ENCODE measurements at regions not wholly inside any gene's neighbourhood (a gene's known extent, or its start where the extent isn't known, plus 50 kb on each side); places are given as distances from the start of the nearest gene placed in this dataset.
"Not testable (repeated sequence)": the region's sequence is repeated elsewhere in the genome, so short reads cannot be mapped to it uniquely, and the experiment has no call there.

DNA sequence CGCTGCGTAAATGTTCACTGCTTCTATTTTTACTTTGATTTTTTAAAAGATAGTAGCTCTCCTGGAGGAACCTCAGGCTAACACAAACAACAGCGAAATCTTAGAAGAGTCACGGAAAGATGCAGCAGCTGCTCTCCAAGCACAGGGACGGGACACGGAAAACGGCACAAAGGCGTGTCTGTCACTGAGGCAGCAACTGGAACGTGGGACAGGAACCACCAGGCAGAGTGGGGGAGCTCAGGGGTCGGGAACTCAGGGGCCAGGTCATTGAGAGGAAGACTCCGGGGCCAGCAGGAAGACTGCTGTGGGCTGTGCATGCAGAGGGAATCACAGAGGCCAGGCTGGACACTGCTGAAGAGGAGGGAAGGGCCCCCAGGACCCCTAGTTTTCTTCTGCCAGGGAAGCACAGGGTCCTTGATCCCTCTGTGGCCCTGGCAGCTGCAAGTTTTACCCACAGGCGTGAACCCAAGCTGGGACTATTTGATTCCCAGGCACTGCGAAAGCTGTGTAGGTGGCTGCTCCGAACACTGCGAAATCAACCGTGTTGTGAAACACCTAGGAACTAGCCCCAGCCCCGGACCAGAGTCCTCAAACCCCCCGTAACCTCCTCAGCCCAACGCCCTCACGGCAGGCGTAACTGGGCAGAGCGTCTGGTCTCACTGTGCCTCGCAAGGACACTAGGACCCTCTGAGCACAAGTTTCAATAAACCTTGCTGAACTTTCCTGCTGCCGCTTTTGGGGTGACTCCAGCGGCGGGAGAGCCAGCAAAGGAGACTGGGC, 263.0 kb downstream of the EIPR1 start:
- no peak for DNase-seq

DNA sequence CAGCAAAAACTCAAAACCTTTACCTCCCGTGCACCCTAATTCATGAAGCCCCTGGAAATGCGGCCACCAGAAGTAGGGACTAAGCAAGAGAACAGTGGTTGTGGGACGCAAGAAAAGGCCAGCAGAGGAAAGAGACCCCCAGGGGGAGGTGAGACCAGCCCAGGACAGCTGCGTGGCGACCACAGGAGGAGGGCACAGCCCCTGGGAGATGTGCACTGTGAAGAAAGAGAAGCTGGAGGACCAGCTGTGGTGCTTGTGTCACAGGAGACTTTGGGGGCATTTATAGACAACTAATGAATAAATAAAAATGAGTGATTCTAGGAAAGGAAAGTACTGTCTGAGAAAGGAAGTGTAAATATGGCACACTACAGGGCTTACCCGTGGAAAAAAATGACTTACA, 263.8 kb downstream of the EIPR1 start:
- no peak for DNase-seq

DNA sequence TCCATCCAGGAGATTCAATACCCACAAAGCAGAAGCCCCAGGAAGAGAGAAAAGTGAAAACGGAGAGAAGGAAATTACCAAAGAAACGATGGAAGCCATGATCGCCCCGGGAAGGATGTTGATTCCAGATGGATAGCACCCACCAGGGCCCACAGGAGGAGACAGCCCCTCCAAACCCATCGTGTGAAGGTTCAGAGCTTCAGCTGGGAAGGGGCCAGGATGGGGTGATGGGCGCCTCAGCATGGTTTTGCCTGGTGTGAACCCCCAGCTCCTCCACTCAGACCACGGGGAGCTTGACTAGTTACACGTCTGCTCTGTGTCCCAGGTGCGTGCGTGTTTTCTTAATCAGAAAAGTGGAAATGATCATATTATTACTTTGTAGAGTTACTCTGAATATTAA, 264.5 kb downstream of the EIPR1 start:
- DNase-seq, result no peak

DNA sequence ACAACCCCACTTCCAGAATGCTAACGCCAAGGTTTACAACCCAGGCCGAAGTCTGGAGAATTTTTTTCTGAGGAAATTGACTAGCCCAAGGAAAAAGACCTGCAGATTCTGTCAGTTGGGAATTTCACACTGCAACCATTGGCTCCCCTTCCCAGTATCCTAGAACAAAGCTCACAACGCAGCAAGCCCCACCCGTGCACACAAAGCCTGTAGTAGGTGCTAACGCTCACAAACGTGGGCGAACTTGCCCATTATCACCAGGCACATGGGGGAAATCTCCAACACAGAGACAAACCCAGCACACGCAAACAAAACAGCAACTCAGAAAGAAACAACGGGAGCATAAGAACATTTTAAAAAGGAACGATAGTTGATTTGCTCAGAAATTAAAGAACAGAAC, 265.1 kb downstream of the EIPR1 start:
- DNase-seq, result no peak

DNA sequence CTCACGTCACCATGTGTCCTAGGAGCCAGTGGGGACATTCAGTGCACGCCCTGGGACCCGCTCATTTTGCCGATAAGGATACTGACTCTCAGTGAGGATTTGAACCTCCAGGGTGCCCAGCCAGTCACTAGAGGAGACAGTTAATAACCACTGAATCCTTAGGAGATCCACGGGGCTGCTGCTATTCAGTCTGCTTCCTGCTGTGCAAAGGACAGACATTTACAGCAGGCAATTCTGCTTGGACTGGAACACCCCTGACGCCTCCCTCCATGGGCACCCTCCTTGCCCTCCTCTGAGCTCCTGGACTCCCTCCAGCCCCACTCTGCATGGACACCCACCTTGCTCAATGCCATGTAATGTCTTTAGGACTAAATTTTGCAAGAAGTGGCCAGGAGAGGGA, 265.5 kb downstream of the EIPR1 start:
- no peak for DNase-seq

DNA sequence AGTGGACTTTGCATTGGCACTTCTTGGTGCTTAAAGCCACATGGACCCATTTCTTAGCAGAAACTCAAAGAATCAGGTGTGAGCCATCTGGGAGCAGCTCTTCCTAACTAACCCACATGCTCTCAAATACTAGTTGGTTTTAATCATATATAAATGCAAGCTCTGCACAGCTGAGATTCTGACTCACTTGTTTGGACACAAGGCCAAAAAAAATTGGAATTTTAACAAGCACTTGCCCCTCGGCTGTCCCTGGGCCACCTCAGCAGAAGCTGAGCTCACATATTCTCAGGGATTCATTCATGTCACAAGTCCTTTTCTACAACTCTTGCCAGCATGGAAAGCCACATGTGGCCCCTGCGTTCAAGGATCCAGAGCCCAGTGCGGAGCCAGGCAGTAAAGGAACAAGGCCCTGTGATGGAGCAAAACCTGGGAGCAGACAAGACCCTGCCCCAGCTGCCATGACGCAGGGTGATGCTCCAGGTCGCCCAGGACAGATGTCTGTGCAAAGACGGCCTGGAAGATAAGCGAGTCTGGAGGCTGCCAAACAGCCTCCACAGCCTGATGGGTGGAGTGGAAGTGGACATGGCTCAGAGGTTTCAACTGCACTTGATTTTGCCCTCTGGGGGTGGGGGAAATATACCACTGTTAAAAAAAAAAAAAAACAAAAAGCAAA, 266.5 kb downstream of the EIPR1 start:
- DNase-seq, result no peak

DNA sequence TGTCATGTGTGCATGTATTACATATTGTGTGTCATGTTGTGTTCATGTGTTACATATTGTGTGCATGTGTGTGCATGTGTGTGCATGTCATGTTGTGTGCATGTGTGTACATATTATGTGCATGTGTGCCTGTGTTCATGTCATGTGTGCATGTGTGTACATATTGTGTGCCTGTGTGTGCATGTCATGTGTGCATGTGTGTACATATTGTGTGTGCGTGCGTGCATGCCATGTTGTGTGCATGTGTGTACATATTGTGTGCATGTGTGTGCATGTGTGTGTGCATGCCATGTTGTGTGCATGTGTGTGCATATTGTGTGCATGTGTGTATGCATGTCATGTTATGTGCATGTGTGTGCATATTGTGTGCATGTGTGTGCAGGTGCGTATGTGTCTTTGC, 267.1 kb downstream of the EIPR1 start:
- DNase-seq, result no peak

DNA sequence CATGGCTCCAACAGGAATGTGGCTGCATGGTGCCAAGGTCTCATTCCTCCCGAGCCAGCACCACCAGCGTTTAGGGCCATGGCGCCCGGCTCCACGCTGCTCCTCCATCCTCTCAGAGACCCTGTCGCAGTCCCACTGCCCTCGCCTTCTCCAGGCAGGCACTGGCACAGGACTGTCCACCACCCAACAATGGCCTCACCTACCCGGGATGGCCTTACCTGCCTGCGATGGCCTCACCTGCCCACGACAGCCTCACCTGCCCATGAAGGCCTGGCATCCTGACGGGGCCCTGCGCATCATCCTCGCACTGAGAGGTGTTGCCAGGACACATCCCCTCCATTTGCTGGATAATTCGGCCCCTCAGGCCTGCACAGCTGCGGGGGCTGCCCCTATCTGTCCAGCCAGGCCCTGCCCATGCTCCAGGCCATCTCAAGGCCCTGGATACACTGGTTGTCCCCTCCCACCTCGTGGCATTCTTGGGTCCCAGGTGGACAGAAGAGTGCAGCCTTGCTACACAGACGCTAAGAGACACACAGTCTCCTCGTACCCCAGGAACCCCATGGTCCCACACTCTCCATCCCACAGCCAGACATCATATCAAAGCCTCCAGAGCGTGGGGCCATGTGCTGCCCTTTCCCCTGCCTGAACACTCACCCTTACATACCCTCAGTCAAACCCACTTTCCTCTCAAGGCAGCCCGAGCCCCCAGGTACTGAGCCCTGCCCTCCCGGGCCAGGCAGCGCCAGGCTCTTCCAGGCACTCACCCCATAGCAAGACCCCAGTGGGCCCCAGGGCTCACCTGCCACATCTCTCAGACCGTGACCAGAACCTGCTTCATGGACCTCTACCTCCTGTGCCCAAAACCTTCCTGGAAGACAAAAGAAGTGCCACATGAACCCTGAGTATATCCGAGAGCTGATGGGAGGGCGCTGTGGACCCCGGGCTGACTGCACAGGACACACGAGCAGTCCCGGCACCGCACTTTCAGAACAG, 268.6 kb downstream of the EIPR1 start:
- DNase-seq, result no peak

DNA sequence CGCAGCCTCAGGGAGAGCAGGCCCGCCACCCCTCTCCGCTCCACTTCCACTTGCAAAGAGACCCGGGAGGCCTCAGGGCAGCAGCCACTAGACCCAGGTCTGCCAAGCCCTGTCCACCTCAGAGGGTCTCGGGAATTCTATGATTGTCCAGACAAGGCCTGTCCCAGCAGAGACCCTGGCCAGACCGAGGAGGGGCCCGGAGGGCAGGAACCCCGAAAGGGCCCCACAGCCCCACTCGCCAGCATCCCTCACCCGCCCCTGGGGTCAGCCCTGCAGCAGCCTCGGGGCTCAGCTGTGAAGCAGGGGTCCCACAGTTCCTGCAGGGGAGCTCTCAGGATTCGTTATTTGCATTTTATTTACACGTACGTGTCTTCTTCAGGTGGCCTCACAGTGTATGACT, 269.5 kb downstream of the EIPR1 start:
- no peak for DNase-seq

DNA sequence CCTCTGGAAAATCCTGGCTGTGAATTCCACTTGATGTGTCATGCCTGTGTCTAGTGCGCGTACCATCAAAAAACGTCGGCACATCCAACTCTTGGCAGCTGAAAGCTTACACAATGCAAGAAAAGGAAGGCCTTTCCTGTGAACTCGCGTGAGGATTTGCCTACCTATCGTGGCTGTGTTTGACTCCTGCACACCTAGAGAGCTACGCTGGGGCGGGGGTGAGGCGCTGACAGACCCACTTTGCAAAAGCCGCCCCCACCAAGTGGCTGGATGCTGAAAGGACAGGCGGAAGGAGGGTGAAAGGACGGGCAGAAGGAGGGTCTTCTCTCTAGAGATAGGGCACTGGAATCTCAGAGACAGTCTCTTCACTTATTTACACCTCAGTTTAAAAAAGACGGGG, 270.1 kb downstream of the EIPR1 start:
- DNase-seq, result no peak

DNA sequence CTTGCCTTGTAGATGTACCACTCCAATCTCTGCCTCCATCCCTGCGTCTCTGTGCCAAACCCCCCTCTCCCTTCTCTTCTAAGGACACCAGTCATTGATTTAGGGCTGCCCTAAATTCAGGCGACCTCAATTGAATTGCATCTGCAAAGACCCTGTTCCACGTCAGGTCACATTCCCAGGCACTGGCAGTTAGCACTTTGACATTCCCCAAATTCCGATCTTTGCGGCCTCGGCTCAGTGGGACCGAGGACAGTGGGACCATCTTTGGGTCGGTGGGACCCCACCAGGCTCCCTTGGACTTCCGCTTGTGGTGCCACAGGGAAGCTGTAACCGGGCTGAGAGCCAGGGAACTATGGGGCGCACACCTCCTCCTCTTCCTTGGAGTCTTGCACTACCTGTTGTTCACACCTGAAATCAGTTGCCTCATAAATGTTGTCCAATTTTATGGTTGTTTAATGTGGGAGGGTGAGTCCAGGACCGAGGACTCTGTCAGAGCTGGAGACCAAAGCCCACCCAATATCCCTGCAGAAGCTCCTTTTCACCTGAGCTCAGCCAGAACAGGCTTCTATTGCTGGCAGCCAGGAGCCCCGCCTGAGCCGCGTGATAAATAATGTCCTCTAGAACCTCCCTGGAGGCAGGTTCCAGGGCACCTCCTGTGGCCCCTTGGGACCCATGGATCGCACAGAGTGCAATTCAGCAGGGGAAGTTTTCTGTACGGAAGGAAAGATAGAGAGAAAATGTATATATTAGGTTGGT, 271.6 kb downstream of the EIPR1 start:
- DNase-seq, result no peak

DNA sequence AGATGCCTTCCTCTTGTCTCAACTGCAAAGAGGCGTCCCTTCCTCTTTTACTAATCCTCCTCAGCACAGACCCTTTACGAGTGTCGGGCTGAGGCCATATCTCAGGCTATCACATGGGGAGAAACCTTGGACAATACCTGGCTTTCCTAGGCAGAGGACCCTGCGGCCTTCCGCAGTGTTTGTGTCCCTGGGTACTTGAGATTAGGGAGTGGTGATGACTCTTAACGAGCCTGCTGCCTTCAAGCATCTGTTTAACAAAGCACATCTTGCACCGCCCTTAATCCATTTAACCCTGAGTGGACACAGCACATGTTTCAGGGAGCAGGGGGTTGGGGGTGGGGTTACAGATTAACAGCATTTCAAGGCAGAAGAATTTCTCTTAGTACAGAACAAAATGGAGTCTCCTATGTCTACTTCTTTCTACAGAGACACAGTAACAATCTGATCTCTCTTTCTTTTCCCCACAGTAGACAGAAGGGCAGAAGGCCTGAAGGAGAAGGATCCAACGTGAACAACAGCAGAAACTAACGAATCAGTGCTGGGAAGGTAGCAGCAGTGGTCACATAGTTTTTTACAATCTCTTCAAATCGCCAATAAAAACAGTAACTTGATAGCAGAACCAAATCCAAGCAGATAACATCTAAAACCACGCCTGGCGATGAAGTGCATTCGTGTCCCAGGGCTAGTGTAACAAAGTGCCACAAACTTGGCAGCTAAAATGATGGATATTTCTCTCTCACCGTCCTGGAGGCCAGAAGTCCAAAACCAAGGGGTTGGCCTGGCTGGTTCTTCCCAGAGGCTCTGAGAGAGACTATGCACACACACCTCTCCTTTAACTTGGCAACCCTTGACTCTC, 272.4 kb downstream of the EIPR1 start:
- not testable (repeated sequence) for DNase-seq

DNA sequence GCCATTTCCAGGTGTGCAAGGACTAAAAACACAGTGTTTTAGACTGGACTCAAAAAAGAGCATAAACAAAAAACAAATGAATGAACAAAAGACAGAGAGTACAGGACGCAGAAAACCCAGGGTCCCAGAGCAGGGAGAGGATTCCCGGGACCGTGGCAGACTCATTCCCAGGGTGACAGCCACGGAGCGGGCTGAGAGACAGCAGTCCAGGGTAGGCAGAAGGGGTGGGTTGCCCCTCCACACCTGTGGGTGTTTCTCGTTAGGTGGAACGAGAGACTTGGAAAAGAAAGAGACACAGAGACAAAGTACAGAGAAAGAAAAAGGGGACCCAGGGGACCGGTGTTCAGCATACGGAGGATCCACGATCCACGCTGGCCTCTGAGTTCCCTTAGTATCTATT, 273.4 kb downstream of the EIPR1 start:
- no peak for DNase-seq

DNA sequence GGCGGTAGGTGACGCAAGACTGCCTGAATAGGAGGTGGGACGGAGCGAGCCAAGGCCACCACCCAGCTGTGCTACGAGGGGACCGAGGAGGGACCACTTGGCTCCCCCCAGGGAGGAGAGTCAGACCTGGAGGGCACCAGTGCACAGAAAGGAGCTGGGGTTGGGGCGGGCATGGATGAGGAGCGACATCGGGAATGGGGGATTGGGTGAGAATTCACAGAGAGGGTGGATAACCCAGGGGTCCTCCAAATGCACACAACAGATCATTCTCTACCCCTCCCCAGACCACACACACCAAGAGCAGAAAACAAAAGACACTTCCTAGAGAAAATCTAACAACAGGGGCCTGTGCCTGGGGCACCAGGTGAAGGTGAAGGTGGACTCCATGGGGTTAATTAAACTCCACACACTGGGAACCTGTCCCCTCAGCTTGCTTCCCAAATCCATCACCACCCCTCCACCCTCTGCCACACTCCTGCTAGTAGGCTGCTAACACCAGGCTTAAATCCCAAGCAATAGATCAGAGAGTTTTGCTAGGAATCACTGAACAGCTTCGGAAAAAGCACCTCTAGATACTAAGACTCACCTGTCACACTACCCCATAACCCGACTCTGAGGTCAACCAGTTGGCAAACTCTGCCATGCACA, 274.6 kb downstream of the EIPR1 start:
- DNase-seq, result no peak

DNA sequence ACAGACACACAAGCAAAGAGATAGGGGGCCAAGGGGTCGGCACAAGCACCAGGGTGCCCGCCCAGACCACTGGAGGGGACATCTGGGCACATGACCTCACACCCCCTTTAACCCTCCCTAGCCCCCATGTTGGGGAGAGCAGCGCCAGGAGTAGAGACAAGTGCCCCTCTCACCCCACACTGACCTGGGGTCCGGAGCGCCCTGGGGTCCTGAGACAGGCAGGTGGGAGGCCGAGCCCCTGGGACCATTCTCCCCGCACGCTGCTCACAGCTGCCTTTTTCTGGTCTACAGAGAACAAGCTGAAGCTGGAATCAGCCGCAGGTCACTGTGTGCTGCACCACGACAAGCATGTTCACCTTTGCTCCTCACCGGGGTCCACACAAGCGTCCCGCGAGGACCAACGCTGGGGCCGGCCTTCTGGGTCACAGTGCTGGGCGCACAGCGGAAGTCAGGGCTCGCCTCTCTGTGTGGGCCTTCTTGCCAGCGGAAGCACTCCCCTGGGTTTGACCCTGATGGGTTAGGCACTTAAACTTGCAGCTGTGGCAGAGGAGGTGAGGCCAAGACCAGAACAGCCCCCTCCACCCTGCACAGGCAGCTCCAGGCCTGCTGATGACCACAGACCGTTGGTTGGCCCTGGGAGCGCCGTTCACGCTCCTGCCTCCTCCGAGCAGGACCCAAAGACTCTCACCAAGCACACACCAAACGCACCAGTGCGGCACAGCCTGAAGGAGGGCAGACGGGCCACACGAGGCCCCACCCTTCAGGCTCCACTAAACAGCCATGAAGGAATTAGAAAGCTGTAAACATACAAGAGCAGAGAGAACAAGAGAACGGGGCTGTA, 275.3 kb downstream of the EIPR1 start:
- no peak for DNase-seq

DNA sequence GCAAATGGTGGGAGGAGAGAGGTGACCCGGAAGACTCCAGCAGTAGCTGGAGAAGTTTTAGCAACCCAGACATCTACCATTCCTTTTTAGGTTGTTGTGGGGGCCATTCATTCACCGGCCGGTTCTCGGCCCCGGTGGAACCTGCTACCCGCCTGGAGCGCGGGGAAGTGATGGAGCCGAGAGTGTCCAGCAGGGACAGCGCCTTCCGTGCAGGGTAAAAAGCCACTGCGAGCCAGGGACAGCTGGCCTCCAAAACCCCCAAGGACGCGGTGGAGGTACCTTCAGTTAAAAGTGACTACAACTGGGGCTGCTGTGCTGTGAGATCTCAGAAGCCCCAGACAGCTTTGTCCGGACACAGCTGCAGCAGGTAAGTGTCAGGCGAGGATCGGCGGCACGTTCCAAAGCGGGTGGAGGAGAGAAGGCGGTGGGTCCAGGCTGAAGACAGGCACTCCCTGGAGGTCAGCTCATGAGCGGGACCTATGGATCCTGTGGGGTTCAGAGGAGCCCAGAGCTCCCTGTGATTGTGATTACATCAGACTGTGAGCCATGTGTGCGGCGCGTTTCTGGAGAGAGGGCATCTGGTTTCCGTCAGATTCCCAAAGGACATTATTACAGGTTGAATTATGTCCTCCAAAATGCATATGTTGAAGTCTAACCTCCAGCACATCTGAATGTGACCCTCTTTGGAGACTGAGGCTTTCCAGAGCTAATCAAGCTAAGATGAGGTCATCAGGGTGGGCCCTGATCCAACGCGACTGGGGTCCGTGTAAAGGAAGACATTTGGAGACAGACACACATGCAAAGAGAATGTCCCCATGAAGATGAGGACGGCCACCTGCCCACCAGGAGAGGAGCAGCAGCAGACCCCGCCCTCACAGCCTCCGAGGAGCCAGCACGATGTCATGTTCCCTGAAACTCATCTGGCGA, 276.3 kb downstream of the EIPR1 start:
- DNase-seq, result no peak

DNA sequence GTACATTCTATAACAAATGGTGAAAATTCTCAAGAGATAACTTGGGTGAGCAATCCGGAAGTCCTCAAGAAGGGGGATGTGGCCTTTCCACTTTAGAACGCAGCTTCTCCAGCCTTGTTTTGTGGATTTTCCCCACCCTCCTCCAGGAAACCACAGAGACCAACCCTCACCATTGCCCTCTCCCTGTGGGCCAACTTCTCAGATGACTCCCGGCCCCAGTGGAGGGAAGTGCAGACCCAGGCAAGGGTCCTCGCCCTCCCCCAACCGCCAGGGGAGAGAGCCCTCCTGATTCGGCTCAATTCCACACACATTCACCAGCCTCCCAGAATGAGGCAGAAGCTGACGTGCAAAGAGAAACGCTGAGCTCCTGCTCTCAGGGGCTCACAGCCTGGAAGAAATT, 277.2 kb downstream of the EIPR1 start:
- no peak for DNase-seq

DNA sequence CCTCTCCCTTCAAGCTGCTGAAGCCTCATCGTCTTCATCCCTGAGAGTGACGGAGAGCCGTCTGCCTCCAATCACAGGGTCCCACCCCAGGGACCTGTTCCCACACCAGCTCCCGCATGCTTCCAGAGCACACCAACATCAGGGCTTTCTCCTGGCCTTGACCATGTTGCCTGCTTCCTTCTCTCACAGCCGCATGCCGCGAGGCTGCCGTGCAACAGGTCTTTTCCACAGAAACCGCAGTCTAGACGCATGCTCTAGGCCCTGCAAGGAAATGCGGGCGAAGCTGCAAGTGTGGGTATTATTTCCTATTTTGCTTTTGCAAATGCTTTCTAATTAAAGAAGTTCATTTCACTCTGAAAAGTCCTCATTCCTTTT, 277.8 kb downstream of the EIPR1 start:
- DNase-seq, result no peak

Measured in activated naive CD4-positive, alpha-beta T cell treated with Interleukin-2 at 50 U/mL for 16 hours (primary cell).